ENCODE measurements at regions not wholly inside any gene's neighbourhood (a gene's known extent, or its start where the extent isn't known, plus 50 kb on each side); places are given as distances from the start of the nearest gene placed in this dataset.

- DNase-seq = no peak
These were observed 1083.6 kb upstream of the PHF14 start for GRCh38 chr7:9890092-9890491.

- DNase-seq = no peak
These were observed 1082.6 kb upstream of the PHF14 start for GRCh38 chr7:9891056-9891455.

- no peak for DNase-seq
These were observed 1073.3 kb upstream of the PHF14 start for GRCh38 chr7:9900339-9900738.

- DNase-seq = no peak
These were observed 1052.3 kb upstream of the PHF14 start for GRCh38 chr7:9921326-9921725.

GRCh38 chr7:9937944-9938631, 1035.6 kb upstream of the PHF14 start:
- DNase-seq = no peak

GRCh38 chr7:9939176-9939575, 1034.5 kb upstream of the PHF14 start:
- no peak for DNase-seq

GRCh38 chr7:9945131-9945530, 1028.5 kb upstream of the PHF14 start:
- no peak for DNase-seq

GRCh38 chr7:9945857-9946256, 1027.8 kb upstream of the PHF14 start:
- no peak for DNase-seq

- no peak for DNase-seq
These were observed 1018.5 kb upstream of the PHF14 start for GRCh38 chr7:9955138-9955537.

- DNase-seq = no peak
These were observed 1015.2 kb upstream of the PHF14 start for GRCh38 chr7:9958486-9958885.

- DNase-seq = no peak
These were observed 1013.2 kb upstream of the PHF14 start for GRCh38 chr7:9960460-9960859.

- no peak for DNase-seq
These were observed 1012.3 kb upstream of the PHF14 start for GRCh38 chr7:9961161-9961922.

GRCh38 chr7:9962742-9963141, 1010.9 kb upstream of the PHF14 start:
- DNase-seq = no peak

GRCh38 chr7:9978106-9979064, 995.3 kb upstream of the PHF14 start:
- DNase-seq = no peak

- DNase-seq = no peak
These were observed 991.8 kb upstream of the PHF14 start for GRCh38 chr7:9981742-9982349.

GRCh38 chr7:9983048-9983447, 990.6 kb upstream of the PHF14 start:
- DNase-seq = no peak

- no peak for DNase-seq
These were observed 958.0 kb upstream of the PHF14 start for GRCh38 chr7:10015687-10016086.

GRCh38 chr7:10022480-10022879, 951.2 kb upstream of the PHF14 start:
- no peak for DNase-seq

- no peak for DNase-seq
These were observed 950.7 kb upstream of the PHF14 start for GRCh38 chr7:10022957-10023356.

- DNase-seq = no peak
These were observed 938.7 kb upstream of the PHF14 start for GRCh38 chr7:10034843-10035556.

- no peak for DNase-seq
These were observed 937.0 kb upstream of the PHF14 start for GRCh38 chr7:10036693-10037092.

GRCh38 chr7:10038351-10038750, 935.3 kb upstream of the PHF14 start:
- DNase-seq = no peak

Data from CD4-positive, alpha-beta T cell treated with Interleukin-12 subunit alpha and Interleukin-12 subunit beta, for 1 hour (primary cell).